HEK293T (cell line): ENCODE measurements at regions not wholly inside any gene's neighbourhood (a gene's known extent, or its start where the extent isn't known, plus 50 kb on each side); places are given as distances from the start of the nearest gene placed in this dataset.
"Not testable (repeated sequence)": the region's sequence is repeated elsewhere in the genome, so short reads cannot be mapped to it uniquely, and the experiment has no call there.

Experiments used
- CTCF ChIA-PET: fragments of 350-600 bp; formaldehyde crosslinking; extraction: SDS; loops from one replicate; lab custom pipeline; 2021; ENCODE audit warnings: antibody characterized with exemption, inconsistent platforms; lab: Yijun Ruan, JAX
- POLR2A ChIA-PET: fragments of 350-600 bp; formaldehyde crosslinking; extraction: SDS; loops from one replicate; lab custom pipeline; 2020; ENCODE audit warnings: antibody characterized with exemption, inconsistent platforms; lab: Yijun Ruan, JAX
- DNase-seq: peaks from one replicate; pipeline ENCODE4 v3.0.0; 2012; ENCODE audit warnings: mixed read lengths; ENCODE audit errors: extremely low spot score
- ARNT ChIP-seq: fragments of 450-650 bp; IDR thresholded peaks from 2 replicates; pipeline ENCODE4 v1.6.1; 2017; ENCODE audit warnings: mild to moderate bottlenecking
- BHLHE40 ChIP-seq: fragments of 450-650 bp; IDR thresholded peaks from 2 replicates; pipeline ENCODE4 v1.6.1; 2016; ENCODE audit warnings: mild to moderate bottlenecking, moderate library complexity, borderline replicate concordance
- CTBP1 ChIP-seq: fragments of 450-650 bp; IDR thresholded peaks from 2 replicates; pipeline ENCODE4 v1.6.1; 2016; ENCODE audit warnings: borderline replicate concordance
- ELF4 ChIP-seq: fragments of 450-650 bp; IDR thresholded peaks from 2 replicates; pipeline ENCODE4 v1.6.1; 2017; ENCODE audit warnings: antibody characterized with exemption
- FOXA1 ChIP-seq: fragments of 450-650 bp; IDR thresholded peaks from 2 replicates; pipeline ENCODE4 v1.6.1; 2016; ENCODE audit warnings: mild to moderate bottlenecking
- FOXK2 ChIP-seq: fragments of 450-650 bp; IDR thresholded peaks from 2 replicates; pipeline ENCODE4 v1.6.1; 2016; ENCODE audit warnings: mild to moderate bottlenecking
- FOXM1 ChIP-seq: fragments of 450-650 bp; IDR thresholded peaks from 2 replicates; pipeline ENCODE4 v1.6.1; 2017; ENCODE audit warnings: mild to moderate bottlenecking, borderline replicate concordance
- HDGF ChIP-seq: fragments of 450-650 bp; IDR thresholded peaks from 2 replicates; pipeline ENCODE4 v1.6.1; 2017; ENCODE audit warnings: antibody characterized with exemption, borderline replicate concordance
- L3MBTL2 ChIP-seq: fragments of 450-650 bp; conservative IDR thresholded peaks from 2 replicates; pipeline ENCODE4 v1.6.1; 2016; ENCODE audit warnings: mild to moderate bottlenecking
- LEF1 ChIP-seq: fragments of 450-650 bp; IDR thresholded peaks from 2 replicates; pipeline ENCODE4 v1.6.1; 2017; ENCODE audit warnings: mild to moderate bottlenecking, borderline replicate concordance
- NFRKB ChIP-seq: fragments of 450-650 bp; IDR thresholded peaks from 2 replicates; pipeline ENCODE4 v1.6.1; 2016; ENCODE audit warnings: mild to moderate bottlenecking, moderate library complexity
- SP1 ChIP-seq: fragments of 450-650 bp; IDR thresholded peaks from 2 replicates; pipeline ENCODE4 v1.6.1; 2017
- SUZ12 ChIP-seq: fragments of 450-650 bp; IDR thresholded peaks from 2 replicates; pipeline ENCODE4 v1.6.1; 2016; ENCODE audit warnings: mild to moderate bottlenecking
- TARDBP ChIP-seq: fragments of 450-650 bp; IDR thresholded peaks from 2 replicates; pipeline ENCODE4 v1.6.1; 2016
- ZNF384 ChIP-seq: fragments of 450-650 bp; IDR thresholded peaks from 2 replicates; pipeline ENCODE4 v1.6.1; 2016
- TF ChIP-seq, protein P1 (sequence below): fragments of 450-650 bp; IDR thresholded peaks from 2 replicates; pipeline ENCODE4 v1.6.1; 2016

GRCh38 chr4:154907345-154908045, 126.4 kb downstream of the RBM46 start:
- DNase-seq, POLR2A ChIA-PET, CTCF ChIA-PET: not testable (repeated sequence)

GRCh38 chr4:154908168-154908567, 127.1 kb downstream of the RBM46 start:
- no peak for DNase-seq
- POLR2A ChIA-PET = no interaction called here
- no peak for TF ChIP-seq FOXA1

DNA sequence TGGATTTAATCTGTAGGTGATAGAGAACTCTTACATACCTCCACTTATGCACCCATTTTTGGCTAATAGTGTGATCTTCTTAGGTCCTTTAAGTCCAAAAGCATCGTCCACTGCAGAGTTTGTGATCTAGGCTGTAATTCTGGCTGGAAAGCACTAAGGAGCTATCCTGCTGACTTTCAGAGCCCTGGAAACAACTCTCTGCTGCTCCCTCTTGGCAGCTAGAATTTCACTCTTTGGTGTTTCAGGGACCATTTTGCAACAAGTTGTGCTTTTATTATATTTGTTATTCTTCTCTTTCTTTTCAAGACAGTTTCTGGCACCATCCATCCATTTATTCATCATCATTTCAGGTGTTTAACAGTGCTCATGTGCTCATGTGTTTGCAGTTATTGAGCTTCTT, 130.0 kb downstream of the RBM46 start:
- ChIA-PET POLR2A (no interaction called here), CTCF (no interaction called here)
- DNase-seq = peak; percentile 21
- TF ChIP-seq, protein P1, sequence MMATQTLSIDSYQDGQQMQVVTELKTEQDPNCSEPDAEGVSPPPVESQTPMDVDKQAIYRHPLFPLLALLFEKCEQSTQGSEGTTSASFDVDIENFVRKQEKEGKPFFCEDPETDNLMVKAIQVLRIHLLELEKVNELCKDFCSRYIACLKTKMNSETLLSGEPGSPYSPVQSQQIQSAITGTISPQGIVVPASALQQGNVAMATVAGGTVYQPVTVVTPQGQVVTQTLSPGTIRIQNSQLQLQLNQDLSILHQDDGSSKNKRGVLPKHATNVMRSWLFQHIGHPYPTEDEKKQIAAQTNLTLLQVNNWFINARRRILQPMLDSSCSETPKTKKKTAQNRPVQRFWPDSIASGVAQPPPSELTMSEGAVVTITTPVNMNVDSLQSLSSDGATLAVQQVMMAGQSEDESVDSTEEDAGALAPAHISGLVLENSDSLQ = no peak
- TF ChIP-seq L3MBTL2 (no peak), SP1 (no peak), HDGF (no peak), FOXA1 (no peak), FOXK2 (no peak), FOXM1 (no peak)

More at GRCh38 chr4:154908168-154908567, 127.1 kb downstream of the RBM46 start:
- CTCF ChIA-PET = no interaction called here

DNA sequence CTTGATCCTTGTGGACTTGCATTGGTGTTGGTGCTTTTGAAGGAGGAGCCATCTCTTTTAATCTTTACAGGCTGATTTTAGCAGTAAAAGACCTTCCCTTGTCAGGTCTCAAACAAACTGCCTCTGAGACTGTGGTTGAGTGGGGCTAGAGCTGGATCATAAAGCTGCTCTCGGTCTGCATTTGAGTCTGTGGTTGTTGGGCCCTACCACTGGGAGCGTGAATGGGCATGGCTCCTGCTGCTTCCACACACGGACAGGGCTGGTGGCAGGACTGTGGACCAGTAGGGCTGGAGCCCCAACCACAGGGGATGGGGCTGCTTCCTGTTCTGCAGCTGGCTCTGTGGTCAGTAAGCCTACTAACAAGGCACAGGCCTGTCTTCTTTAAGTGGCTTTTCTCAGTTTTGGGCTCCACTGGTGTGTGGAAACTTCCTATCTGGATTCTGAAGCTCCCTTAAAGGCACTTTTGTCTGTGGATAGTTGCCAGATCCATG, 130.6 kb downstream of the RBM46 start:
- ChIA-PET CTCF (no interaction called here), POLR2A (no interaction called here)
- no peak for DNase-seq
- TF ChIP-seq TARDBP (no peak), CTBP1 (no peak), BHLHE40 (no peak), SUZ12 (no peak), NFRKB (no peak), FOXA1 (no peak), SP1 (no peak), FOXK2 (no peak), LEF1 (no peak), FOXM1 (no peak), L3MBTL2 (no peak), ARNT (no peak), ELF4 (no peak), ZNF384 (no peak), HDGF (no peak)
- TF ChIP-seq, protein P1 = no peak

GRCh38 chr4:154916068-154916467, 135.0 kb downstream of the RBM46 start:
- CTCF ChIA-PET = no interaction called here
- no peak for DNase-seq
- POLR2A ChIA-PET = no interaction called here
- TF ChIP-seq SP1 (no peak), FOXA1 (no peak), LEF1 (no peak), ELF4 (no peak), BHLHE40 (no peak), ZNF384 (no peak), ARNT (no peak)

DNA sequence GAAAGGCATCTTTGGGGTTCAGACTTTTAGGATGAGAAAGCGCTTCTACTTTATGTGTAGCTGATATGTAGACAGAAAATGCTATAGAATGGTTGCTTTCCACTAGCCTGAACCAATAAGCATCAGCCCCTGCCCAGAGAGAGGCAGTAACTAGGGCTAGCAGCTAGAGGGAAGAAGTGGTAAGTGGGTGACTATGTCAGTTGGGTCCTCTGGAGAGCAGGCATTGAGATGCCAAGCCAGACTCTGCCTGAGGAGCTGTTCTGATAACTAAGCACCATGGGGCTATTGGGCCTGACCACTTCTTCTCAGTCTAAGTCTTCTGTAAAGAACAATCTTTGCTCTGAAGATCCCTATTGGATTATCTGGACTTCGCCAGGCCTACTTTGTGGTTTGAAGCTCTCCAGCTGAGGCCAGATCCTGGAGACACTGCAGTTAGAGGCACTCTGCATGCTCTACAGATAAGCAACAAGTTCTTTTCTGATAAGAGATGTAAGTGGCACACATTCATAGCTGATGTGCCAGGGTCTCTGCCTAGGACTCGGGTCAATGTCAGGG, 146.1 kb downstream of the RBM46 start:
- no peak for DNase-seq

GRCh38 chr4:154928640-154929257, 147.7 kb downstream of the RBM46 start:
- TF ChIP-seq TARDBP (no peak), L3MBTL2 (no peak), ARNT (no peak), SP1 (no peak), HDGF (no peak), NFRKB (no peak), LEF1 (no peak), BHLHE40 (no peak), FOXK2 (no peak), ZNF384 (no peak), ELF4 (no peak), FOXA1 (no peak), SUZ12 (no peak), CTBP1 (no peak), FOXM1 (no peak)
- TF ChIP-seq, protein P1 = no peak
- CTCF ChIA-PET = interaction anchor here (0.5 to 0.7 kb wide), 4 partner anchors 19 to 1524 kb away, joined by 3 read pairs; no protein-coding TSS in a partner anchor
- DNase-seq = peak; percentile 30
- POLR2A ChIA-PET = no interaction called here

More for the DNA sequence above, 146.1 kb downstream of the RBM46 start:
- ChIA-PET CTCF (no interaction called here), POLR2A (no interaction called here)
- no peak for TF ChIP-seq TARDBP
